Parathyroid adenoma (tissue), 2 donors: ENCODE measurements at regions not wholly inside any gene's neighbourhood (a gene's known extent, or its start where the extent isn't known, plus 50 kb on each side); places are given as distances from the start of the nearest gene placed in this dataset.

Source experiments
- H2AFZ ChIP-seq: fragments of 300-600 bp; sonication (generic); one replicate; pipeline ENCODE4 v1.7.0; 2017; ENCODE audit warnings: antibody characterized with exemption, mild to moderate bottlenecking
- H3K27ac ChIP-seq: fragments of 300-600 bp; sonication (generic); one replicate; pipeline ENCODE4 v1.7.0; 2017
- H3K27me3 ChIP-seq: fragments of 300-600 bp; sonication (generic); one replicate; pipeline ENCODE4 v1.7.0; 2017; ENCODE audit warnings: low read length; ENCODE audit not compliant: control insufficient read depth, insufficient read depth
- H3K36me3 ChIP-seq: fragments of 300-600 bp; sonication (generic); one replicate; pipeline ENCODE4 v1.7.0; 2017; ENCODE audit warnings: low read length; ENCODE audit not compliant: control insufficient read depth, insufficient read depth
- H3K4me1 ChIP-seq: fragments of 300-600 bp; sonication (generic); one replicate; pipeline ENCODE4 v1.7.0; 2017; ENCODE audit warnings: control low read depth
- H3K4me2 ChIP-seq: fragments of 300-600 bp; sonication (generic); one replicate; pipeline ENCODE4 v1.7.0; 2017; ENCODE audit warnings: low read length
- H3K4me3 ChIP-seq: fragments of 300-600 bp; sonication (generic); one replicate; pipeline ENCODE4 v1.7.0; 2017; ENCODE audit warnings: low read depth, low read length
- H3K79me2 ChIP-seq: fragments of 300-600 bp; sonication (generic); one replicate; pipeline ENCODE4 v1.7.0; 2017; ENCODE audit warnings: control low read depth
- H3K9ac ChIP-seq: fragments of 300-600 bp; sonication (generic); one replicate; pipeline ENCODE4 v1.7.0; 2017; ENCODE audit warnings: mild to moderate bottlenecking
- H3K9me3 ChIP-seq: fragments of 300-600 bp; sonication (generic); one replicate; pipeline ENCODE4 v1.7.0; 2017; ENCODE audit warnings: low read length; ENCODE audit not compliant: control insufficient read depth
- TF ChIP-seq, protein P1 (sequence below): fragments of 300-600 bp; sonication (generic); IDR thresholded peaks from one replicate; pipeline ENCODE4 v1.7.0; 2017; ENCODE audit warnings: antibody characterized with exemption, mild to moderate bottlenecking
- donor health status: primary hyperparathyroidism.

DNA sequence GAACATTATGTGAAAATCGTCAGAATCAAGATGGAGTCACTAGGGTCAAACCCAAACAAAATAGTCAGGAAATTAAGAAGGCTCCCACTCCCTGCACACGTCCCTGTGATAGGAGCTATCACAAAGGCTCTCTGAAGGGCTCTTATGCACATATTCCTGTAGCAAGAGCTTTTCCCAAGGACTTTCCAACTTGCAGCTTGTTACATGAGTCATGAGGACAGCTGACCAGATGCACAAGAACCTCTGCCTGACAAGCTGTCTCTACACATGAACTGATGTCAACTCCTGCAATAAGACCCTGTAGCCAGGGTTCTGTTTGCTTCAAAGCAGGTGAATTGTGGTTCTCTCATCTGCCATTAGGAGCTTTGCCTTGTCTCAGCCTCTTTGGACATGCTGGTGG lies 122.4 kb downstream of the OLFM1 start:
- no peak overlapping the region for H2AFZ ChIP-seq
- H3K4me2 ChIP-seq: no peak overlapping the region
- TF ChIP-seq, protein P1, sequence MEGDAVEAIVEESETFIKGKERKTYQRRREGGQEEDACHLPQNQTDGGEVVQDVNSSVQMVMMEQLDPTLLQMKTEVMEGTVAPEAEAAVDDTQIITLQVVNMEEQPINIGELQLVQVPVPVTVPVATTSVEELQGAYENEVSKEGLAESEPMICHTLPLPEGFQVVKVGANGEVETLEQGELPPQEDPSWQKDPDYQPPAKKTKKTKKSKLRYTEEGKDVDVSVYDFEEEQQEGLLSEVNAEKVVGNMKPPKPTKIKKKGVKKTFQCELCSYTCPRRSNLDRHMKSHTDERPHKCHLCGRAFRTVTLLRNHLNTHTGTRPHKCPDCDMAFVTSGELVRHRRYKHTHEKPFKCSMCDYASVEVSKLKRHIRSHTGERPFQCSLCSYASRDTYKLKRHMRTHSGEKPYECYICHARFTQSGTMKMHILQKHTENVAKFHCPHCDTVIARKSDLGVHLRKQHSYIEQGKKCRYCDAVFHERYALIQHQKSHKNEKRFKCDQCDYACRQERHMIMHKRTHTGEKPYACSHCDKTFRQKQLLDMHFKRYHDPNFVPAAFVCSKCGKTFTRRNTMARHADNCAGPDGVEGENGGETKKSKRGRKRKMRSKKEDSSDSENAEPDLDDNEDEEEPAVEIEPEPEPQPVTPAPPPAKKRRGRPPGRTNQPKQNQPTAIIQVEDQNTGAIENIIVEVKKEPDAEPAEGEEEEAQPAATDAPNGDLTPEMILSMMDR: no peak
- no peak overlapping the region for H3K4me3 ChIP-seq
- no peaks in the 10 kb centered on the region for H3K79me2 ChIP-seq
- no peaks in the 10 kb centered on the region for H3K4me1 ChIP-seq
- H3K27ac ChIP-seq: no peak overlapping the region
- H3K36me3 ChIP-seq: no peaks in the 10 kb centered on the region
- no peaks in the 10 kb centered on the region for H3K9me3 ChIP-seq
- no peak overlapping the region for H3K9ac ChIP-seq
- H3K27me3 ChIP-seq: no peaks in the 10 kb centered on the region

DNA sequence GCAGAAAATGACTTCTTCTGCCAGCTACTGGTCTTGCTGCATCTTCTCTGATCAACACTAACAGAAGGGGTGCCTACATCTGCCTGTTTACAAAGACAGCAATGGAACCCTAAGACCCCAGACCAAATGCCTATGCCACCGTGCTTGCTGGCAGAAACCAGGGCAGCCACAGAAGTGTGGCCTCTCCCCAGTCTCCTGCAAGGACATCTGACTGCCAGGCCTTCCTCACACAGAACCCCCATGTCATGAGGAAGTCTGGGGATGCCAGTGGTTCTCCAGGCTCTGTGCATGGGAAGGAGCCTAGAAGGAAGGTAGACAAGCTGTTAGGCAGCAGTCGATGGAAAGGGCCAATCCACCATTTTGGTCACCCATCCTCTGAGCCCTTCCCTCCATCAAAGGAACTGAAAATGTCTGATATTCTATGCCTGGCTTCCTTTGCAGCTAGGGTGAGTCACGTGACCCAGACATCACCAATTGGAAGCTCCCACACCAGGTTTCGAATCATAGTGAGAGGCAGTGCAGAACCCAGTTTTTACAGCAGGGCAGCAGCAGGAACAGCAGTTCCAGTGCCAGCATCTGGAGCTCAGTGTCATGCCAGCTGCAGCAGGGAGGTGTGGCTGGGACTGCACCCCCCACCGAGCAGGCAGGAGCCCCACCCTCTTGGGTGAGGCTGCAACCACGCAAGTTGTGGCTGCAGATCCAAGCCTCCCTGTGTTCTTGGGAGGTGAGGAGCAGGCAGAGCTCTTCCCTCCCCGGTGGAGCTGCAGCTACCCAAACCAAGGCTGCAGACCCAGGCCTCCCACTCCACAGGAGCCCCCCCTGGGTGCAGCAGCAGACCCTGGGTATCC lies 123.4 kb downstream of the OLFM1 start:
- no peaks in the 10 kb centered on the region for H3K36me3 ChIP-seq
- no peak overlapping the region for H2AFZ ChIP-seq
- H3K4me1 ChIP-seq: no peaks in the 10 kb centered on the region
- no peak overlapping the region for H3K9ac ChIP-seq
- no peak overlapping the region for H3K4me3 ChIP-seq
- H3K79me2 ChIP-seq: no peaks in the 10 kb centered on the region
- H3K27me3 ChIP-seq: no peaks in the 10 kb centered on the region
- H3K4me2 ChIP-seq: no peak overlapping the region
- H3K27ac ChIP-seq: no peak overlapping the region
- no peaks in the 10 kb centered on the region for H3K9me3 ChIP-seq
- TF ChIP-seq, protein P1: no peak

DNA sequence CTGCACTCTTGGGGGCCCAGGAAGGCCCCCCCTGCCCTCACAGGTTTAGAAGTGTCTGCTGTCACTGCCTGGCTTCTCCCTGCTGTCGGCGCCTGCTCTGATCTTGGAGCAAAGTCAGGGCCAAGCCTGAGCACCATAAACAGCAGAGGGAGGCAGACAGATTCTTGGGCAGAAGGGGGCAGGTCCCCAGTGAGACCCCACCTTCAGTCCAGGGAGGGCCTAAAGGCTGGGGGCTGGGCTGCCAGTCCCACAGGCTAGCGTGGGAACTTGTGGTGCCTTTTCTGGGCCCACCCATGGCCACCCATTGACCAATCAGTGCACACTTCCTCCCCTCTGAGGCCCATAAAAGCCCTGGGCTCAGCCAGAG lies 124.0 kb downstream of the OLFM1 start:
- H3K36me3 ChIP-seq: no peaks in the 10 kb centered on the region
- TF ChIP-seq, protein P1: no peak
- no peaks in the 10 kb centered on the region for H3K4me1 ChIP-seq
- H3K4me2 ChIP-seq: no peak overlapping the region
- no peaks in the 10 kb centered on the region for H3K79me2 ChIP-seq
- no peaks in the 10 kb centered on the region for H3K9me3 ChIP-seq
- no peaks in the 10 kb centered on the region for H3K27me3 ChIP-seq
- H3K27ac ChIP-seq: no peak overlapping the region
- no peak overlapping the region for H3K9ac ChIP-seq
- H2AFZ ChIP-seq: no peak overlapping the region
- H3K4me3 ChIP-seq: no peak overlapping the region

DNA sequence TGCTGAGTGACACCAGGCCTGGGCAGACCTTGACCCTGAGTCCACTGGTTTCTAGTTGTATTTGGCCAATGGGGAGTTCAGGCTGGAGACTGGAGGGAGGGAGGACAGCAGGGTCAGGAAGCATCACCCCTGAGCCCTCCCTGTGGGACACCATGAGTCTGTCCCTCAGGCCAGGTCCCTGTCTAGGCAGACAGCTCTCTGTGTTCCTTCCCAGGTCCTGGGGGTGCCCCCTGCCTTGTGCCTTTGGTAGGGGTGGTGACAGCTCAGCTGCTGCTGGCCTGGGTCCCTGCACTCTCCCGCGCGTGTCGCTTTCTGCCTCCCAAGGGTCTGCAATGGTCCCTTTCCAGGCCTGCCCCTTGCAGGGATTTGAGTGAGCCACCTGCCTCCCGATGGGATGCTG lies 125.5 kb downstream of the OLFM1 start:
- Histone ChIP-seq H3K9me3 (no peaks in the 10 kb centered on the region), H3K9ac (no peak overlapping the region), H3K27me3 (peaks cover 4% of the 10 kb centered on the region), H3K36me3 (no peaks in the 10 kb centered on the region), H3K4me2 (no peak overlapping the region), H3K79me2 (no peaks in the 10 kb centered on the region), H3K4me3 (no peak overlapping the region), H3K4me1 (no peaks in the 10 kb centered on the region), H2AFZ (no peak overlapping the region), H3K27ac (no peak overlapping the region)
- TF ChIP-seq, protein P1: no peak

DNA sequence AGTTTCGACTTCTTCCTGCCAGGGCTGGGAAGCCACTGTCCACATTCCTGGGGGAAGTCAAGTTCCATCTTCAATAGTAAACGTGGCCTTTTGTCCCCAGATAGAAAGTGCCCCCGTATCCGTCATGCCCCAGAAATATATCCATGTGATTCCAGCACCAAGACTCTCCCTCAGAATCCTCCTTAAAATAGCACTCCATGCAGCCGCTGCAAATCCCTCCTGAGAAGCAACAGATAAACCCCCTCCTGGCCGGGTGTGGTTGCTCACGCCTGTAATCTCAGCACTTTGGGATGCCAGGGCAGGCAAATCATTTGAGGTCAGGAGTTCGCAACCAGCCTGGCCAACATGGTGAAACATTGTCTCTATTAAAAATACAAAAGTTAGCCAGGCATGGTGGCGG lies 126.1 kb downstream of the OLFM1 start:
- Histone ChIP-seq H3K4me2 (no peak overlapping the region), H3K79me2 (no peaks in the 10 kb centered on the region), H3K27me3 (peaks cover 8% of the 10 kb centered on the region), H2AFZ (no peak overlapping the region), H3K27ac (no peak overlapping the region), H3K4me3 (no peak overlapping the region), H3K9me3 (no peaks in the 10 kb centered on the region), H3K9ac (no peak overlapping the region), H3K4me1 (no peaks in the 10 kb centered on the region), H3K36me3 (no peaks in the 10 kb centered on the region)
- TF ChIP-seq, protein P1: no peak
